H1 (cell line): ENCODE measurements at regions not wholly inside any gene's neighbourhood (a gene's known extent, or its start where the extent isn't known, plus 50 kb on each side); places are given as distances from the start of the nearest gene placed in this dataset.
"Not testable (repeated sequence)": the region's sequence is repeated elsewhere in the genome, so short reads cannot be mapped to it uniquely, and the experiment has no call there.

ENCODE experiments used
- CTCF ChIA-PET: fragments of 300-600 bp; sonication (Branson Sonifier 250); formaldehyde crosslinking; loops from one replicate; lab custom pipeline; 2021; ENCODE audit not compliant: partially characterized antibody; lab: Charles Lee
- POLR2A ChIA-PET: fragments of 300-600 bp; sonication (Branson Sonifier 250); formaldehyde crosslinking; loops from one replicate; lab custom pipeline; 2021; ENCODE audit warnings: inconsistent platforms; ENCODE audit not compliant: partially characterized antibody; lab: Charles Lee
- DNase-seq, 2 experiments: peaks; one replicate each; pipeline versions ENCODE4 v3.0.0 to v3.0.0-alpha.2; 2010 to 2022; ENCODE audit warnings: low spot score in 2 of 2, low read depth in 1 of 2, mixed read lengths in 1 of 2
- FAIRE-seq: peaks from 2 replicates; lab custom pipeline; 2011; peaks lifted over from hg19 to GRCh38; lab: Jason Lieb, UNC
- H2AFZ ChIP-seq: 2 replicates; pipeline ENCODE4 v1.8.1; 2012; ENCODE audit warnings: low read length, inconsistent platforms
- H2AK5ac ChIP-seq: 2 replicates; pipeline ENCODE4 v1.6.1; 2013; ENCODE audit warnings: low read depth, low read length
- H2BK120ac ChIP-seq: replicated peaks from 2 replicates; pipeline ENCODE3; 2013; ENCODE audit warnings: low read depth, low read length, inconsistent platforms
- H2BK12ac ChIP-seq: 2 replicates; pipeline ENCODE4 v1.6.1; 2013; ENCODE audit warnings: low read depth, low read length
- H2BK15ac ChIP-seq: 2 replicates; pipeline ENCODE4 v1.6.1; 2013; ENCODE audit warnings: low read length
- H2BK20ac ChIP-seq: 2 replicates; pipeline ENCODE4 v1.6.1; 2013; ENCODE audit warnings: low read length
- H2BK5ac ChIP-seq: 2 replicates; pipeline ENCODE4 v1.6.1; 2013; ENCODE audit warnings: low read depth, low read length
- H3K14ac ChIP-seq: 2 replicates; pipeline ENCODE4 v1.6.1; 2013; ENCODE audit warnings: inconsistent platforms; ENCODE audit not compliant: insufficient read length
- H3K18ac ChIP-seq: 2 replicates; pipeline ENCODE4 v1.6.1; 2013; ENCODE audit warnings: low read length; ENCODE audit errors: extremely low read depth
- H3K23ac ChIP-seq: 2 replicates; pipeline ENCODE4 v1.6.1; 2013; ENCODE audit warnings: inconsistent platforms; ENCODE audit not compliant: insufficient read length
- H3K23me2 ChIP-seq: 2 replicates; pipeline ENCODE4 v1.6.1; 2013; ENCODE audit warnings: low read depth, low read length
- H3K27ac ChIP-seq: 2 replicates; pipeline ENCODE4 v1.6.1; 2011; ENCODE audit warnings: low read depth, low read length, inconsistent platforms
- H3K27me3 ChIP-seq, 4 experiments: replicated peaks in 1 of 4; 1 replicate in 1 of 4; 2 replicates in 3 of 4; pipeline versions ENCODE4 v1.6.1 to v1.8.1; 2011 to 2013; ENCODE audit warnings: low read length in 3 of 4, mild to moderate bottlenecking in 3 of 4, inconsistent platforms in 2 of 4, mixed read lengths in 2 of 4, moderate library complexity in 1 of 4; ENCODE audit not compliant: control insufficient read depth in 3 of 4, insufficient read depth in 3 of 4; ENCODE audit errors: extremely low read depth in 1 of 4
- H3K36me3 ChIP-seq, 4 experiments: 2 replicates each; pipeline versions ENCODE4 v1.6.1 to v1.8.1; 2011 to 2013; ENCODE audit warnings: mild to moderate bottlenecking in 4 of 4, low read length in 3 of 4, moderate library complexity in 2 of 4, control low read depth in 1 of 4, inconsistent platforms in 1 of 4; ENCODE audit not compliant: insufficient read depth in 4 of 4, control insufficient read depth in 2 of 4
- H3K4ac ChIP-seq: replicated peaks from 2 replicates; pipeline ENCODE3; 2013; ENCODE audit warnings: low read length, low read depth, mixed read lengths, inconsistent platforms; ENCODE audit not compliant: insufficient read length
- H3K4me1 ChIP-seq, 4 experiments: replicated peaks in 1 of 4; 1 replicate in 1 of 4; 2 replicates in 3 of 4; pipeline versions ENCODE4 v1.6.1 to v1.8.1; 2011 to 2013; ENCODE audit warnings: low read length in 3 of 4, inconsistent platforms in 2 of 4, mixed read lengths in 1 of 4; ENCODE audit not compliant: insufficient read depth in 4 of 4, control insufficient read depth in 3 of 4
- H3K4me2 ChIP-seq, 2 experiments: 2 replicates each; pipeline versions ENCODE4 v1.6.1 to v1.8.1; 2011 to 2013; ENCODE audit warnings: low read depth in 2 of 2, low read length in 2 of 2, control low read depth in 1 of 2, inconsistent platforms in 1 of 2, mild to moderate bottlenecking in 1 of 2; ENCODE audit not compliant: insufficient read depth in 1 of 2
- H3K4me3 ChIP-seq, 4 experiments: fragments of 200-600, 300-600 bp in 1 of 4; sonication (generic), shearing (Covaris generic), sonication (Bioruptor Twin) in 1 of 4; 2 replicates each; pipeline versions ENCODE4 v1.5.1 to v1.8.1; 2011 to 2016; ENCODE audit warnings: low read length in 4 of 4, low read depth in 3 of 4, control low read depth in 2 of 4, inconsistent platforms in 2 of 4, mild to moderate bottlenecking in 2 of 4, mixed read lengths in 1 of 4, moderate library complexity in 1 of 4; ENCODE audit not compliant: insufficient read depth in 2 of 4; ENCODE audit errors: extremely low read depth in 1 of 4
- H3K56ac ChIP-seq: replicated peaks from 2 replicates; pipeline ENCODE3; 2013; ENCODE audit warnings: low read depth, mild to moderate bottlenecking, mixed read lengths, low read length, inconsistent platforms; ENCODE audit not compliant: insufficient read length
- H3K79me1 ChIP-seq: 2 replicates; pipeline ENCODE4 v1.6.1; 2013; ENCODE audit warnings: low read depth, low read length, control low read depth
- H3K79me2 ChIP-seq, 2 experiments: 2 replicates each; pipeline versions ENCODE4 v1.6.1 to v1.8.1; 2012 to 2013; ENCODE audit warnings: low read length in 2 of 2, mild to moderate bottlenecking in 2 of 2, inconsistent platforms in 1 of 2; ENCODE audit not compliant: insufficient read depth in 2 of 2, control insufficient read depth in 1 of 2
- H3K9ac ChIP-seq, 4 experiments: replicated peaks in 1 of 4; 1 replicate in 1 of 4; 2 replicates in 3 of 4; pipeline versions ENCODE4 v1.6.1 to v1.8.1; 2011 to 2013; ENCODE audit warnings: low read depth in 3 of 4, low read length in 3 of 4, control low read depth in 2 of 4, mild to moderate bottlenecking in 2 of 4, moderate library complexity in 2 of 4, inconsistent platforms in 1 of 4; ENCODE audit errors: extremely low read depth in 1 of 4
- H3K9me3 ChIP-seq, 2 experiments: 2 replicates each; pipeline versions ENCODE4 v1.6.1 to v1.8.1; 2012 to 2013; ENCODE audit warnings: mild to moderate bottlenecking in 2 of 2, moderate library complexity in 2 of 2, control low read depth in 1 of 2, inconsistent platforms in 1 of 2, low read depth in 1 of 2, low read length in 1 of 2, mixed read lengths in 1 of 2; ENCODE audit not compliant: insufficient read depth in 2 of 2
- H4K20me1 ChIP-seq, 2 experiments: replicated peaks in 1 of 2; 2 replicates each; pipeline versions ENCODE3 to v1.8.1; 2011 to 2013; ENCODE audit warnings: inconsistent platforms in 2 of 2, low read length in 2 of 2, mild to moderate bottlenecking in 1 of 2; ENCODE audit not compliant: insufficient read depth in 2 of 2, control insufficient read depth in 1 of 2
- H4K5ac ChIP-seq: 2 replicates; pipeline ENCODE4 v1.6.1; 2013; ENCODE audit warnings: low read length, low read depth, mixed read lengths, inconsistent platforms; ENCODE audit not compliant: insufficient read length
- H4K8ac ChIP-seq: 2 replicates; pipeline ENCODE4 v1.8.0; 2013; ENCODE audit warnings: mild to moderate bottlenecking, moderate library complexity, low read length, inconsistent platforms; ENCODE audit not compliant: insufficient read depth; ENCODE audit errors: extremely low read depth
- H4K91ac ChIP-seq: replicated peaks from 2 replicates; pipeline ENCODE3; 2013; ENCODE audit warnings: low read length, mixed read lengths, inconsistent platforms; ENCODE audit not compliant: insufficient read length
- WGBS, 2 experiments: shearing (Covaris generic) in 1 of 2; methylation state at CpG; one replicate each; pipeline versions ENCODE4 v1.1.6 to v1.1.7; 2013 to 2015; ENCODE audit warnings: low lambda C conversion rate in 2 of 2, mixed read lengths in 2 of 2, inconsistent platforms in 1 of 2, low coverage in 1 of 2, missing lambda C conversion rate in 1 of 2; ENCODE audit not compliant: insufficient replicate concordance in 2 of 2, insufficient coverage in 1 of 2, insufficient read length in 1 of 2; ENCODE audit errors: extremely low coverage in 1 of 2, missing lambda C conversion rate in 1 of 2; 5-methylcytosine and 5-hydroxymethylcytosine counted together

GRCh38 chr18:73671480-73671879, 476.2 kb downstream of the FBXO15 start:
- H4K5ac ChIP-seq, POLR2A ChIA-PET, H3K4me3 ChIP-seq, H3K79me2 ChIP-seq, H3K56ac ChIP-seq, H4K20me1 ChIP-seq, H2BK120ac ChIP-seq, H3K79me1 ChIP-seq, H4K8ac ChIP-seq, H2BK15ac ChIP-seq, H2AFZ ChIP-seq, H2BK20ac ChIP-seq, H4K91ac ChIP-seq, FAIRE-seq, H3K36me3 ChIP-seq, H3K27me3 ChIP-seq, H3K9ac ChIP-seq, H2BK12ac ChIP-seq, H3K18ac ChIP-seq, H3K27ac ChIP-seq, H3K9me3 ChIP-seq, DNase-seq, H3K14ac ChIP-seq, H3K23ac ChIP-seq, H3K23me2 ChIP-seq, H3K4me2 ChIP-seq, H3K4ac ChIP-seq, H2BK5ac ChIP-seq, H3K4me1 ChIP-seq, H2AK5ac ChIP-seq: not testable (repeated sequence)
- CTCF ChIA-PET: interaction anchor here (0.6 kb wide), 2 partner anchors 73 to 89 kb away, joined by 3 to 4 read pairs; no protein-coding TSS in a partner anchor
- WGBS, 2 experiments: 93% methylated on average over 8 of the region's 8 CpGs; no CpG with 5 or more reads in 1 of the 2 experiments
